Sigmoid colon (tissue), 6 donors: ENCODE measurements at regions not wholly inside any gene's neighbourhood (a gene's known extent, or its start where the extent isn't known, plus 50 kb on each side); places are given as distances from the start of the nearest gene placed in this dataset.
"Not testable (repeated sequence)": the region's sequence is repeated elsewhere in the genome, so short reads cannot be mapped to it uniquely, and the experiment has no call there.

Experiments used
- DNase-seq: peaks from one replicate; pipeline ENCODE4 v3.0.0-alpha.2; 2019
- H3K27ac ChIP-seq, 4 donors: fragments of 200-600 bp; sonication (generic); one replicate each; pipeline ENCODE4 v1.5.1; 2016 to 2019; ENCODE audit warnings: mild to moderate bottlenecking in 1 of 4
- H3K27me3 ChIP-seq, 3 donors: fragments of 200-600 bp; sonication (generic); one replicate each; pipeline ENCODE4 v1.5.1; 2019; ENCODE audit warnings: mild to moderate bottlenecking in 1 of 3
- H3K36me3 ChIP-seq, 4 donors: fragments of 200-600 bp; sonication (generic); one replicate each; pipeline ENCODE4 v1.5.1; 2016 to 2019
- H3K4me1 ChIP-seq, 4 donors: fragments of 200-600 bp; sonication (generic); one replicate each; pipeline ENCODE4 v1.5.1; 2017 to 2019
- H3K4me3 ChIP-seq, 4 donors: fragments of 200-600 bp; sonication (generic); one replicate each; pipeline ENCODE4 v1.5.1; 2017 to 2019; ENCODE audit warnings: mild to moderate bottlenecking in 2 of 4, moderate library complexity in 1 of 4
- H3K9me3 ChIP-seq, 4 donors: fragments of 200-600 bp in 3 of 4; sonication (generic) in 3 of 4; one replicate each; pipeline versions ENCODE4 v1.5.1 to v1.6.1; 2013 to 2019
- EP300 ChIP-seq, 4 donors: sonication (generic); formaldehyde crosslinking; IDR thresholded peaks; one replicate each; pipeline ENCODE4 v1.6.1; 2017; ENCODE audit warnings: antibody characterized with exemption in 4 of 4
- POLR2A ChIP-seq, 2 donors: fragments of 450-650 bp; IDR thresholded peaks; one replicate each; pipeline ENCODE4 v1.6.1; 2016; ENCODE audit warnings: antibody characterized with exemption in 2 of 2, mild to moderate bottlenecking in 2 of 2, moderate library complexity in 2 of 2
- POLR2AphosphoS5 ChIP-seq, 4 donors: sonication (generic); formaldehyde crosslinking; IDR thresholded peaks; one replicate each; pipeline ENCODE4 v1.6.1; 2017; ENCODE audit warnings: antibody characterized with exemption in 4 of 4
- WGBS, 2 donors: extraction: QIAGEN DNeasy Blood & Tissue Kit; methylation state at CpG; one replicate each; pipeline ENCODE4 v1.1.7; 2013; 5-methylcytosine and 5-hydroxymethylcytosine counted together
- intact Hi-C: fragments of 100-400 bp; cut with DNase I; formaldehyde crosslinking; loops from one replicate; pipeline ENCODE4 v1.15.1; 2023
- TF ChIP-seq, protein P1 (sequence below), 4 experiments: fragments of 450-650 bp in 3 of 4; fragments of 200-600 bp in 1 of 4; IDR thresholded peaks; one replicate each; pipeline ENCODE4 v1.5.1; 2016 to 2019; ENCODE audit warnings: antibody characterized with exemption in 4 of 4, mild to moderate bottlenecking in 3 of 4, moderate library complexity in 2 of 4
- donor health status: healthy with polysubstance abuse.
- donor health status: healthy.

DNA sequence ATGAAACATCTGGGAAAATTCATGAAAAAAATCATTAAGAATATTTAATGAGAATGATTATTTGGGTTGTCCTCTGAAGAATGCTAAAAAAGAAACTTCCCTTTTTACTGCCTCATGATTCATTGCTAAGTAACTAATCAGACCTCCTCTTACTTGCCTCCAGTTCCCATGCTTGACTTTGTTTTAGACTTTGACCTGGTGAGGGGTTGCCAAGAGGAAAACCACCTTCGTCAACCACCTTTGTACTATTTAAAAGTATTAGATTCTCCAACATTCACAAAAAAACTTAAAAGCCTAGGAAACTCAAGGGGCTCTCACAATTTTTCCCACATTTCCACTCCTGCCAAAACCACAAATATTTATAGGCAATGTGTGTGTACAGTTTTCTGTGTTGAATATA lies 115.2 kb upstream of the ST8SIA4 start:
- Histone ChIP-seq H3K4me1 (no peaks in the 10 kb centered on the region), H3K9me3 (no peaks in the 10 kb centered on the region), H3K27me3 (no peaks in the 10 kb centered on the region), H3K4me3 (no peak overlapping the region), H3K36me3 (no peaks in the 10 kb centered on the region), H3K27ac (no peak overlapping the region)
- TF ChIP-seq POLR2AphosphoS5 (IDR thresholded peaks at IDR 0.05) = no peak
- no peak for TF ChIP-seq EP300 (IDR thresholded peaks at IDR 0.05)
- TF ChIP-seq, protein P1, sequence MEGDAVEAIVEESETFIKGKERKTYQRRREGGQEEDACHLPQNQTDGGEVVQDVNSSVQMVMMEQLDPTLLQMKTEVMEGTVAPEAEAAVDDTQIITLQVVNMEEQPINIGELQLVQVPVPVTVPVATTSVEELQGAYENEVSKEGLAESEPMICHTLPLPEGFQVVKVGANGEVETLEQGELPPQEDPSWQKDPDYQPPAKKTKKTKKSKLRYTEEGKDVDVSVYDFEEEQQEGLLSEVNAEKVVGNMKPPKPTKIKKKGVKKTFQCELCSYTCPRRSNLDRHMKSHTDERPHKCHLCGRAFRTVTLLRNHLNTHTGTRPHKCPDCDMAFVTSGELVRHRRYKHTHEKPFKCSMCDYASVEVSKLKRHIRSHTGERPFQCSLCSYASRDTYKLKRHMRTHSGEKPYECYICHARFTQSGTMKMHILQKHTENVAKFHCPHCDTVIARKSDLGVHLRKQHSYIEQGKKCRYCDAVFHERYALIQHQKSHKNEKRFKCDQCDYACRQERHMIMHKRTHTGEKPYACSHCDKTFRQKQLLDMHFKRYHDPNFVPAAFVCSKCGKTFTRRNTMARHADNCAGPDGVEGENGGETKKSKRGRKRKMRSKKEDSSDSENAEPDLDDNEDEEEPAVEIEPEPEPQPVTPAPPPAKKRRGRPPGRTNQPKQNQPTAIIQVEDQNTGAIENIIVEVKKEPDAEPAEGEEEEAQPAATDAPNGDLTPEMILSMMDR (IDR thresholded peaks at IDR 0.05) = no peak
- TF ChIP-seq POLR2A (IDR thresholded peaks at IDR 0.05) = no peak
- DNase-seq = no peak
- intact Hi-C loops = no loop called here
- WGBS, 2 donors = 25 to 58% methylated on average over 1 of the region's 1 CpG

DNA sequence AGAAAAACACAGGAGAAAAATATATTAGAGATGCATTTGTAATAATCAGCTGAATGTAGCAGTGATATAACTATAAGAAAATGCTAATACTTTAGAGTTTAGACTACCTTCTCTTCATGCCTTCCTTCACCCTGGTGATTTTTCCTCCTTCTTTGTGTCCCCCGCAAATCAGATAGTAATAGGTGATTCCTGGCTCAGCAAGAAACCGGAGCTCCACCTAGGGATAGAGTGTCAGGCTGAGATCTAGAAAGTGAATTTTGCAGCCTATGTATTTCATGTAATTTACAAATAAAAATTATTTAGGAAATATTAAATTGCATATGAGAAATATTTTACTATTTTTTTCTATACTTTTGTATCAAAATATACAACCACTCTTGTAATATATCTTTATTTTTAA lies 109.8 kb upstream of the ST8SIA4 start:
- Histone ChIP-seq H3K4me3 (no peak overlapping the region), H3K27me3 (no peaks in the 10 kb centered on the region), H3K27ac (no peak overlapping the region), H3K9me3 (no peaks in the 10 kb centered on the region), H3K4me1 (no peaks in the 10 kb centered on the region), H3K36me3 (no peaks in the 10 kb centered on the region)
- no peak for TF ChIP-seq POLR2A (IDR thresholded peaks at IDR 0.05)
- TF ChIP-seq, protein P1 (IDR thresholded peaks at IDR 0.05) = no peak
- no peak for TF ChIP-seq EP300 (IDR thresholded peaks at IDR 0.05)
- no peak for TF ChIP-seq POLR2AphosphoS5 (IDR thresholded peaks at IDR 0.05)
- no peak for DNase-seq
- WGBS, 2 donors = 64 to 75% methylated on average over 2 of the region's 2 CpGs
- intact Hi-C loops = no loop called here

DNA sequence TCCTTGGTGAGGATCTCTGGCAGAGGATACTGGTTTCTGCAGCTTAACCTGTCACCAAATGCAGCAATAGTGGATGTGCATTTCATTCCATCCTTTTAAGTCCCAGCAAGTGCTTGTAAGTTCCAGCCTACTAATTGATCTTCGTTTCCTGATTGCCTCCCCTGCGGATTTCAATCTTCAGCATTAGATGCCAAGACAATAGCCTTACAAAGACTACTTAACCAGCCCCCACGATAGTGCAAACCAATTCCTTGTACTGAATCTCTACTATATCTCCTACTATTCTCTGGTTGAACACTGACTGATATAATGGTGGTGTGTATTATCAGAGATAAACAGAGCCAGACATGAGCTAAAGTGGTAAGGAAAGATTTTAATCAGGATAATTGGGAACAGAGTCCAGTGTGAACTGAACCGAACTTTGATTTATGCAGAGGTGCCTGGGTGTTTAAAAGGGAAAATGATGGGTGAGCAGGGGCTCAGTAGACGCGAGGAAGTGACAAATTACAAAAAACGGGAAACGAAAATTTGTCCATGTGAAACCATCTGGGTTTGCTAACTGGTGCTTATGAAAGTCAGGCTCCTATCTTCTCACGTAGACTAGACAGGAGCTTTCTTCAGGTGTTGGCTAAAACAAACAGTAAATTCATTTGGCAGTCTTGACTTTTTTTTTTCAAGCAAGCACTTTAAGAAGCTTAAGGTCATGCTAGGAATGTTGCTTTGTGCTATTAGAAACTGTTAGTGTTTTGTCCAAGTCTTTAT lies 106.9 kb upstream of the ST8SIA4 start:
- no peak overlapping the region for H3K4me3 ChIP-seq
- H3K27ac ChIP-seq = no peak overlapping the region
- TF ChIP-seq, protein P1 (IDR thresholded peaks at IDR 0.05) = no peak
- no peak for TF ChIP-seq EP300 (IDR thresholded peaks at IDR 0.05)
- TF ChIP-seq POLR2AphosphoS5 (IDR thresholded peaks at IDR 0.05) = no peak
- no peak for TF ChIP-seq POLR2A (IDR thresholded peaks at IDR 0.05)
- 49 to 70% methylated on average over 9 of the region's 9 CpGs for WGBS, 2 donors
- DNase-seq = no peak
- H3K36me3 ChIP-seq = no peaks in the 10 kb centered on the region
- no peaks in the 10 kb centered on the region for H3K27me3 ChIP-seq
- no peaks in the 10 kb centered on the region for H3K9me3 ChIP-seq
- intact Hi-C loops = no loop called here
- no peaks in the 10 kb centered on the region for H3K4me1 ChIP-seq

DNA sequence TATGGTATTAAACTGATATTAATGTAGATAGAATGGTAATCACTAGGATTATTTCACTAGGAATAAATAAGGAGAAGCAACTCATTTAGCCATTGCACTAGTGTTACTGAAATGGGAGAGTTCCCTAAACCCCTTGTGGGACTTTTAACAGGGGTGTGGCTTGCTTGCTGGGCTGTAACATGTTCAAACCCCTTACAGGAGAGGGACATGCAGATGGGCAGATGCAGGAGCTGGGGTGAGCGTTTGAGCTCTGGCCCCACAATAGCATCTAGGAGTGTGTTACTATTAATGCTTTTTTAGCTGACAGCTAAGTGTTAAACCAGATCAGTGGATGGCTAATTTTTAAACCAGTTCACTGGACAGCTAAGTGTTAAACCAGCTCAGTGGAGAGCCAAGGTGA lies 89.3 kb upstream of the ST8SIA4 start:
- TF ChIP-seq EP300 (IDR thresholded peaks at IDR 0.05) (no peak), POLR2AphosphoS5 (IDR thresholded peaks at IDR 0.05) (no peak)
- TF ChIP-seq, protein P1 (IDR thresholded peaks at IDR 0.05) = no peak
- WGBS, 2 donors = 86 to 90% methylated on average over 1 of the region's 1 CpG
- intact Hi-C loops = no loop called here
- Histone ChIP-seq H3K4me1 (no peaks in the 10 kb centered on the region), H3K36me3 (no peaks in the 10 kb centered on the region), H3K4me3 (no peak overlapping the region), H3K27me3 (no peaks in the 10 kb centered on the region), H3K27ac (no peak overlapping the region), H3K9me3 (peaks cover 0 to 2% (median 0%) of the 10 kb centered on the region in 4 donors)
- no peak for DNase-seq

DNA sequence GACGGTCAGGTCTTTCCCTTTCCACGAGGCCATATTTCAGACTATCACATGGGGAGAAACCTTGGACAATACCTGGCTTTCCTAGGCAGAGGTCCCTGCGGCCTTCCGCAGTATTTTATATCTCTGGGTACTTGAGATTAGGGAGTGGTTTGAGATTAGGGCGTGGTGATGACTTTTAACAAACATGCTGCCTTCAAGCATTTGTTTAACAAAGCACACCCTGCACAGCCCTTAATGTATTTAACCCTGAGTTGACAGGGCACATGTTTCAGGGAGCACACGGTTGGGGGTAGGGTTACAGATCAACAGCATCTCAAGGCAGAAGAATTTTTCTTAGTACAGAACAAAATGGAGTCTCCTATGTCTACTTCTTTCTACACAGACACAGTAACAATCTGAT lies 80.5 kb upstream of the ST8SIA4 start:
- DNase-seq, H3K36me3 ChIP-seq, H3K4me1 ChIP-seq, H3K9me3 ChIP-seq, H3K4me3 ChIP-seq, H3K27me3 ChIP-seq, H3K27ac ChIP-seq, intact Hi-C loops: not testable (repeated sequence)
- WGBS, 2 donors = 57 to 79% methylated on average over 6 of the region's 6 CpGs
